ENCODE measurements at regions not wholly inside any gene's neighbourhood (a gene's known extent, or its start where the extent isn't known, plus 50 kb on each side); places are given as distances from the start of the nearest gene placed in this dataset.
"Not testable (repeated sequence)": the region's sequence is repeated elsewhere in the genome, so short reads cannot be mapped to it uniquely, and the experiment has no call there.

- Histone ChIP-seq H3K4me3 (ENCODE audit: low read depth, low read length) (no peak overlapping the region), H3K9ac (ENCODE audit: low read depth, low read length) (no peak overlapping the region), H3K4me1 (ENCODE audit: control insufficient read depth, insufficient read depth, low read length) (no peaks in the 10 kb centered on the region), H3K36me3 (ENCODE audit: control insufficient read depth, insufficient read depth, low read length) (no peaks in the 10 kb centered on the region), H3K9me3 (ENCODE audit: control insufficient read depth, insufficient read depth, low read length) (no peaks in the 10 kb centered on the region), H3K27ac (ENCODE audit: low read depth, low read length) (no peak overlapping the region), H3K27me3 (ENCODE audit: control insufficient read depth, insufficient read depth, low read length) (no peaks in the 10 kb centered on the region)
Observed at GRCh38 chr13:62453761-62454160, 1038.1 kb upstream of the PCDH20 start.

GRCh38 chr13:62450759-62451158, 1035.1 kb upstream of the PCDH20 start:
- no peak overlapping the region for H3K9ac ChIP-seq (ENCODE audit: low read depth, low read length)
- no peaks in the 10 kb centered on the region for H3K4me1 ChIP-seq (ENCODE audit: control insufficient read depth, insufficient read depth, low read length)
- no peaks in the 10 kb centered on the region for H3K36me3 ChIP-seq (ENCODE audit: control insufficient read depth, insufficient read depth, low read length)
- H3K27me3 ChIP-seq (ENCODE audit: control insufficient read depth, insufficient read depth, low read length): no peaks in the 10 kb centered on the region
- no peak overlapping the region for H3K27ac ChIP-seq (ENCODE audit: low read depth, low read length)
- no peaks in the 10 kb centered on the region; the same call in 1 of the 2 replicates for H3K9me3 ChIP-seq (ENCODE audit: control insufficient read depth, insufficient read depth, low read length)
- no peak overlapping the region for H3K4me3 ChIP-seq (ENCODE audit: low read depth, low read length)

DNA sequence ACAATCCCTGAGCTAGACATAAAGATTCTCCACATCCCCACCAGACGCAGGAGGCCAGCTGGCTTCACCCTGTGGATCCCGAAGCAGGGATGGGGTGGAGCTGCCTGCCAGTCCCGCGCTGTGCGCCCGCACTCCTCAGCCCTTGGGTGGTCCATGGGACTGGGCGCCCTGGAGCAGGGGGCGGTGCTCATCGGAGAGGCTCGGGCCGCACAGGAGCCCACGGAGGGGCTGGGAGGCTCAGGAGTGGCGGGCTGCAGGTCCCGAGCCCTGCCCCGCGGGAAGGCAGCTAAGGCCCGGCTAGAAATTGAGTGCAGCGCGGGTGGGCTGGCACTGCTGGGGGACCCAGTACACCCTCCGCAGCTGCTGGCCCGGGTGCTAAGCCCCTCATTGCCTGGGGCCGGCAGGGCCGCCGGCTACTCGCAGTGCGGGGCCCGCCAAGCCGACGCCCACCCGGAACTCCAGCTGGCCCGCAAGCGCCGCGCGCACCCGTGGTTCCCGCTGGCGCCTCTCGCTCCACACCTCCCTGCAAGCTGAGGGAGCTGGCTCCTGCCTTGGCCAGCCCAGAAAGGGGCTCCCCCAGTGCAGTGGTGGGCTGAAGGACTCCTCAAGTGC, 1032.2 kb upstream of the PCDH20 start:
- not testable (repeated sequence) for H3K27ac ChIP-seq (ENCODE audit: low read depth, low read length); H3K9ac ChIP-seq (ENCODE audit: low read depth, low read length); H3K9me3 ChIP-seq (ENCODE audit: control insufficient read depth, insufficient read depth, low read length); H3K4me1 ChIP-seq (ENCODE audit: control insufficient read depth, insufficient read depth, low read length); H3K36me3 ChIP-seq (ENCODE audit: control insufficient read depth, insufficient read depth, low read length); H3K4me3 ChIP-seq (ENCODE audit: low read depth, low read length); H3K27me3 ChIP-seq (ENCODE audit: control insufficient read depth, insufficient read depth, low read length)

- Histone ChIP-seq H3K4me3 (ENCODE audit: low read depth, low read length) (no peak overlapping the region), H3K9me3 (ENCODE audit: control insufficient read depth, insufficient read depth, low read length) (no peaks in the 10 kb centered on the region; the same call in 1 of the 2 replicates), H3K27ac (ENCODE audit: low read depth, low read length) (no peak overlapping the region), H3K36me3 (ENCODE audit: control insufficient read depth, insufficient read depth, low read length) (no peaks in the 10 kb centered on the region), H3K4me1 (ENCODE audit: control insufficient read depth, insufficient read depth, low read length) (no peaks in the 10 kb centered on the region), H3K27me3 (ENCODE audit: control insufficient read depth, insufficient read depth, low read length) (no peaks in the 10 kb centered on the region), H3K9ac (ENCODE audit: low read depth, low read length) (no peak overlapping the region)
Observed at GRCh38 chr13:62444805-62445204, 1029.2 kb upstream of the PCDH20 start.

DNA sequence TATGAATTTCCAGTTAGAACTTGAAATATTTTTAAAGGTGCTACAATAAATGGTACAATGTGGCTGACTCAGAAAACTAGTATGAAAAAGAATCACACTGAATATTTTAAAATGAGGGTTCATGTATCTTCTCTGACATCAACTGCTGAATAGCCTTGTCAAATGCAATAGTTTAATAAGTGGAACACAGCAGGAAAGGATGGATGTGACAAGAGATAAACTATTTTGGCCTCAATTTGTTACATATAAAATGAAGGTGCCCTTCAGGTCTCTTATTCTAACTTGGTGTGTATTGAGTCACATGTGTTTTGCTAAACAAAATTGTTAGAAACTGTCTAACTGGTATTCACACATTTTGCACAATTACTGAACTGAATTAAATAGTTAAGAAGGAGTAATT, 1018.4 kb upstream of the PCDH20 start:
- Histone ChIP-seq H3K27me3 (ENCODE audit: control insufficient read depth, insufficient read depth, low read length) (no peaks in the 10 kb centered on the region), H3K4me1 (ENCODE audit: control insufficient read depth, insufficient read depth, low read length) (peaks cover 8% of the 10 kb centered on the region; the same call in 1 of the 2 replicates), H3K4me3 (ENCODE audit: low read depth, low read length) (no peak overlapping the region)

DNA sequence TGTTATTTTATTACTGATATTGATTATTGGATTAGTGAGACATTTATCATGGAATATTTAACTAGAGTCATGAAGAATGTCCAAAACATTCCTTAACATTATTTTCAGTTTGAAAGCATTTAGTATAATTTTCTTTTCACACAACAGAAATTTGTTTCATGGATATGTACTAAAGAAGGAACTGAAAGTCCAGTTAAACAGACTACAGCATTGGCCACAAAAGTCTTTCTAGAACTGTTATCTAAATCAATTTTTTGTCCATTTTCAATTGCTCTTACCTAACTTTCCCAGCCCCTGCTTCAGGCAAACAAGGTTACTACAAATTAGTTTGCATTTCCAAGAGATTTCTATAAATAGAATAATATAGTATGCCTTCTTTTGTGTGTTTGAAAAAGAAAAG, 1018.0 kb upstream of the PCDH20 start:
- no peaks in the 10 kb centered on the region for H3K9me3 ChIP-seq (ENCODE audit: control insufficient read depth, insufficient read depth, low read length)
- peaks cover 8% of the 10 kb centered on the region; the same call in 1 of the 2 replicates for H3K4me1 ChIP-seq (ENCODE audit: control insufficient read depth, insufficient read depth, low read length)
- H3K36me3 ChIP-seq (ENCODE audit: control insufficient read depth, insufficient read depth, low read length): no peaks in the 10 kb centered on the region
- no peak overlapping the region for H3K9ac ChIP-seq (ENCODE audit: low read depth, low read length)
- H3K4me3 ChIP-seq (ENCODE audit: low read depth, low read length): no peak overlapping the region
- H3K27me3 ChIP-seq (ENCODE audit: control insufficient read depth, insufficient read depth, low read length): no peaks in the 10 kb centered on the region
- no peak overlapping the region for H3K27ac ChIP-seq (ENCODE audit: low read depth, low read length)

More for the DNA sequence above, 1018.4 kb upstream of the PCDH20 start:
- no peak overlapping the region for H3K9ac ChIP-seq (ENCODE audit: low read depth, low read length)
- no peaks in the 10 kb centered on the region for H3K36me3 ChIP-seq (ENCODE audit: control insufficient read depth, insufficient read depth, low read length)
- no peak overlapping the region for H3K27ac ChIP-seq (ENCODE audit: low read depth, low read length)
- no peaks in the 10 kb centered on the region for H3K9me3 ChIP-seq (ENCODE audit: control insufficient read depth, insufficient read depth, low read length)

DNA sequence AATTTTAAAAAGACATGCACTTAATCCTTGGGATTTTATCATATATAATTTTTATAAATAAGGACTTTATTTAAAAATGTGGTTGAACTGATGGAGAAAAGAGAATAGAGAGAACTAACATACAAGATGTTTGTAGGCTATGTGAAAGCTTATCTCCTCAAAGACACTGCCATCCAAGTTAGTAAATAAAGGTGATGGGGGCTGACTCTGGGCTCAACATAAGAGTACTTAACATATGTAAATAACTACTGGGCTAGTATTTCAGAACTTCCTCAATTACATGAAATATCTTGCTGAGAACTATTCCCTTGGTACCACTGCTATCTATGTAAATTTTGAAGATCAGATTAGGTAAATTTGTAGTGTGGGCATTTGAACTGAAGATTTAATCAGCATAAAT, 1017.3 kb upstream of the PCDH20 start:
- no peak overlapping the region for H3K9ac ChIP-seq (ENCODE audit: low read depth, low read length)
- H3K4me3 ChIP-seq (ENCODE audit: low read depth, low read length): no peak overlapping the region
- no peaks in the 10 kb centered on the region for H3K9me3 ChIP-seq (ENCODE audit: control insufficient read depth, insufficient read depth, low read length)
- H3K27me3 ChIP-seq (ENCODE audit: control insufficient read depth, insufficient read depth, low read length): no peaks in the 10 kb centered on the region
- H3K4me1 ChIP-seq (ENCODE audit: control insufficient read depth, insufficient read depth, low read length): peaks cover 8% of the 10 kb centered on the region; the same call in 1 of the 2 replicates
- H3K36me3 ChIP-seq (ENCODE audit: control insufficient read depth, insufficient read depth, low read length): no peaks in the 10 kb centered on the region
- no peak overlapping the region for H3K27ac ChIP-seq (ENCODE audit: low read depth, low read length)

- Histone ChIP-seq H3K4me1 (ENCODE audit: control insufficient read depth, insufficient read depth, low read length) (peaks cover 8% of the 10 kb centered on the region; the same call in 1 of the 2 replicates), H3K27ac (ENCODE audit: low read depth, low read length) (no peak overlapping the region), H3K9me3 (ENCODE audit: control insufficient read depth, insufficient read depth, low read length) (no peaks in the 10 kb centered on the region), H3K9ac (ENCODE audit: low read depth, low read length) (no peak overlapping the region), H3K27me3 (ENCODE audit: control insufficient read depth, insufficient read depth, low read length) (no peaks in the 10 kb centered on the region), H3K4me3 (ENCODE audit: low read depth, low read length) (no peak overlapping the region), H3K36me3 (ENCODE audit: control insufficient read depth, insufficient read depth, low read length) (no peaks in the 10 kb centered on the region)
Observed at GRCh38 chr13:62432295-62432694, 1016.6 kb upstream of the PCDH20 start.

DNA sequence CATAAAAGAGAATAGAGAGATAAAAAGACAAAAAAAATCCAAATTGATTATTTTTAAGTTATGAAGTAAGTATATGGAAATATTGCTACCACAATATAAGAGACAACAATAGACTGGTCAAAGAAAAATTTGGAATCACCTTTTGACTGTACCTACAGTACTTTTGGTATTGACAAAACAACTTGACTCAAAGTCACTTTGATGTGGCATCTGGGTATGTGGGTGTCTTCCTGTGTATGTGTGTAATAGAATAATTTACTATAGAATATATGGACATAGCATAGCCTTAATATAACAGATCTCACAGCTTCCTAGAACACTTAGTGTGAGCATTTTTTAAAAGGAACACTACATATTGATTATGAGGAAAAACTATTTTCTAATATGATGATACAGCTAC, 1016.2 kb upstream of the PCDH20 start:
- H3K27me3 ChIP-seq (ENCODE audit: control insufficient read depth, insufficient read depth, low read length): no peaks in the 10 kb centered on the region
- no peaks in the 10 kb centered on the region for H3K36me3 ChIP-seq (ENCODE audit: control insufficient read depth, insufficient read depth, low read length)
- no peak overlapping the region for H3K27ac ChIP-seq (ENCODE audit: low read depth, low read length)
- no peak overlapping the region for H3K4me3 ChIP-seq (ENCODE audit: low read depth, low read length)
- H3K4me1 ChIP-seq (ENCODE audit: control insufficient read depth, insufficient read depth, low read length): peaks cover 8% of the 10 kb centered on the region; the same call in 1 of the 2 replicates
- H3K9ac ChIP-seq (ENCODE audit: low read depth, low read length): no peak overlapping the region
- no peaks in the 10 kb centered on the region for H3K9me3 ChIP-seq (ENCODE audit: control insufficient read depth, insufficient read depth, low read length)

DNA sequence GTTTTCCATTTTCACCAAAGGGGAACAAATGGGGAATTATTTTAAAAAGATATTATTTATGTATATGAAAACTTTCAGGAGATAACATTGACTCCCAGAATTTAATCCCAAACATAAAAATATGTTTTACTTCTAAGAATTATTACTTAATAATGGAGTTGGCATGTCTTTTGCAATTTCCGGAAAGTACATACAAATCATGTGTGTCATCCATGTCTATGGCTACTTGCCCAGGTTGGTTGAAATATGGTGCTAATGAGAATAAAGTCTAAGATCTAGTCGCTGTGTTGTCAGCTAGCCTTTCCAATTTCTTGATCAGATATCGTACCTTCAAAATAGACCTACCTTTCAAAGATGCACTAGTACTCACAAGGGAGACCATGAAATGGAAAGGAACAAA, 1003.2 kb upstream of the PCDH20 start:
- no peak overlapping the region for H3K9ac ChIP-seq (ENCODE audit: low read depth, low read length)
- H3K9me3 ChIP-seq (ENCODE audit: control insufficient read depth, insufficient read depth, low read length): no peaks in the 10 kb centered on the region
- no peak overlapping the region for H3K4me3 ChIP-seq (ENCODE audit: low read depth, low read length)
- H3K4me1 ChIP-seq (ENCODE audit: control insufficient read depth, insufficient read depth, low read length): no peaks in the 10 kb centered on the region
- H3K36me3 ChIP-seq (ENCODE audit: control insufficient read depth, insufficient read depth, low read length): no peaks in the 10 kb centered on the region
- no peaks in the 10 kb centered on the region for H3K27me3 ChIP-seq (ENCODE audit: control insufficient read depth, insufficient read depth, low read length)
- H3K27ac ChIP-seq (ENCODE audit: low read depth, low read length): no peak overlapping the region

- Histone ChIP-seq H3K36me3 (ENCODE audit: control insufficient read depth, insufficient read depth, low read length) (no peaks in the 10 kb centered on the region), H3K27ac (ENCODE audit: low read depth, low read length) (no peak overlapping the region), H3K9me3 (ENCODE audit: control insufficient read depth, insufficient read depth, low read length) (no peaks in the 10 kb centered on the region), H3K4me3 (ENCODE audit: low read depth, low read length) (no peak overlapping the region), H3K9ac (ENCODE audit: low read depth, low read length) (no peak overlapping the region), H3K27me3 (ENCODE audit: control insufficient read depth, insufficient read depth, low read length) (no peaks in the 10 kb centered on the region), H3K4me1 (ENCODE audit: control insufficient read depth, insufficient read depth, low read length) (no peaks in the 10 kb centered on the region)
Observed at GRCh38 chr13:62418376-62418775, 1002.7 kb upstream of the PCDH20 start.
